Osteocyte (in vitro differentiated cells): ENCODE measurements at regions not wholly inside any gene's neighbourhood (a gene's known extent, or its start where the extent isn't known, plus 50 kb on each side); places are given as distances from the start of the nearest gene placed in this dataset.
"Not testable (repeated sequence)": the region's sequence is repeated elsewhere in the genome, so short reads cannot be mapped to it uniquely, and the experiment has no call there.

ENCODE experiments used
- DNase-seq: peaks from one replicate; pipeline ENCODE4 v3.0.0; 2021; ENCODE audit warnings: mixed read lengths; ENCODE audit not compliant: unreplicated experiment; ENCODE audit errors: extremely low spot score
- H3K27ac Mint-ChIP-seq: one replicate; pipeline ENCODE4 v1.8.0; 2021; ENCODE audit warnings: mild to moderate bottlenecking, mixed read lengths; ENCODE audit not compliant: unreplicated experiment
- H3K27me3 Mint-ChIP-seq: one replicate; pipeline ENCODE4 v1.8.0; 2021; ENCODE audit warnings: mixed read lengths; ENCODE audit not compliant: unreplicated experiment
- H3K36me3 Mint-ChIP-seq: one replicate; pipeline ENCODE4 v1.8.0; 2021; ENCODE audit warnings: mixed read lengths; ENCODE audit not compliant: unreplicated experiment
- H3K4me1 Mint-ChIP-seq: one replicate; pipeline ENCODE4 v1.8.0; 2021; ENCODE audit warnings: mixed read lengths; ENCODE audit not compliant: unreplicated experiment
- H3K4me3 Mint-ChIP-seq: one replicate; pipeline ENCODE4 v1.8.0; 2021; ENCODE audit warnings: mild to moderate bottlenecking, moderate library complexity, mixed read lengths; ENCODE audit not compliant: unreplicated experiment
- H3K9me3 Mint-ChIP-seq: one replicate; pipeline ENCODE4 v1.8.0; 2021; ENCODE audit warnings: mixed read lengths; ENCODE audit not compliant: unreplicated experiment
- TF ChIP-seq, protein P1 (sequence below): fragments of 200-600 bp; sonication (generic); IDR thresholded peaks from 2 replicates; pipeline ENCODE4 v1.5.0; 2021; ENCODE audit warnings: antibody characterized with exemption, mild to moderate bottlenecking, moderate library complexity

DNA sequence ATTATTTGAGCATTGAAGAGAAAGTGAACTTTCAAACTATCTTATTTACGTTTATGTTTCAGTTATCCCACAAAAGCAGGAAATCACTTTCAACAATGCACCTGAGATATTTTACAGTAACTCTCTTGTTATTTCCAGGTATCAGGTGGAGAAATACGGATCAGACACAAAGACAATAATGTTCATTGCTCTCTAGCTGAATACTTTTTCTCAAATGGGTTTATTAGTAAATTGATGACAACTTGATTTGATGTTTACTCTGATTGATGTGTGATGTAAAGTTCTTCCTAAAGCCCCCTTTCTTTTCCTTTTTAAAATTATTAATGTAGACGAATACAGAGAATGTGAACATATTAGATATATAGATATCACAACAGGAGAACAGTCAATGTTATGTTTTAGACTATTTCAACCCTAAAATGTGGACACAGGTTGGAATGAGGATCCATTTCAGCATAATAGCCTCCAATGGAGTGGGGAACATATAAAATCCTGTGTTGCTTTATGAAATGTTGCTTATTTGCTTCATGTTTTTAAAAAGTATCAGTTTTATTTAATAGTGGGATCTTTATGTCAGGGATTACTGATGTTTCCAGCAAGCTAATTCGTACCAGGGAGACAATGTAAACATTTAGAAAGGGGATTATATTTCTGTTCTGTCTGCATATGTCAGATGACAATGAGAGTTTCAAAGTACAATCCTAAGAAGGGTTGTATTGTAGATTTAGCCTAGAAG is 1522.3 kb upstream of the TPTE start:
- TF ChIP-seq, protein P1, sequence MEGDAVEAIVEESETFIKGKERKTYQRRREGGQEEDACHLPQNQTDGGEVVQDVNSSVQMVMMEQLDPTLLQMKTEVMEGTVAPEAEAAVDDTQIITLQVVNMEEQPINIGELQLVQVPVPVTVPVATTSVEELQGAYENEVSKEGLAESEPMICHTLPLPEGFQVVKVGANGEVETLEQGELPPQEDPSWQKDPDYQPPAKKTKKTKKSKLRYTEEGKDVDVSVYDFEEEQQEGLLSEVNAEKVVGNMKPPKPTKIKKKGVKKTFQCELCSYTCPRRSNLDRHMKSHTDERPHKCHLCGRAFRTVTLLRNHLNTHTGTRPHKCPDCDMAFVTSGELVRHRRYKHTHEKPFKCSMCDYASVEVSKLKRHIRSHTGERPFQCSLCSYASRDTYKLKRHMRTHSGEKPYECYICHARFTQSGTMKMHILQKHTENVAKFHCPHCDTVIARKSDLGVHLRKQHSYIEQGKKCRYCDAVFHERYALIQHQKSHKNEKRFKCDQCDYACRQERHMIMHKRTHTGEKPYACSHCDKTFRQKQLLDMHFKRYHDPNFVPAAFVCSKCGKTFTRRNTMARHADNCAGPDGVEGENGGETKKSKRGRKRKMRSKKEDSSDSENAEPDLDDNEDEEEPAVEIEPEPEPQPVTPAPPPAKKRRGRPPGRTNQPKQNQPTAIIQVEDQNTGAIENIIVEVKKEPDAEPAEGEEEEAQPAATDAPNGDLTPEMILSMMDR: no peak
- Mint-ChIP-seq H3K27ac (no peak overlapping the region), H3K4me3 (no peak overlapping the region), H3K27me3 (no peaks in the 10 kb centered on the region), H3K36me3 (no peaks in the 10 kb centered on the region), H3K9me3 (peaks cover 64% of the 10 kb centered on the region), H3K4me1 (no peaks in the 10 kb centered on the region)
- DNase-seq: no peak

GRCh38 chr21:9000132-9000531 is 1521.3 kb upstream of the TPTE start:
- H3K4me1 Mint-ChIP-seq, DNase-seq, H3K36me3 Mint-ChIP-seq, H3K27ac Mint-ChIP-seq, H3K27me3 Mint-ChIP-seq, H3K4me3 Mint-ChIP-seq: not testable (repeated sequence)
- H3K9me3 Mint-ChIP-seq: peaks cover 61% of the 10 kb centered on the region

GRCh38 chr21:9000671-9001070 is 1520.7 kb upstream of the TPTE start:
- not testable (repeated sequence) for DNase-seq, H3K4me3 Mint-ChIP-seq, H3K27ac Mint-ChIP-seq, H3K27me3 Mint-ChIP-seq, H3K4me1 Mint-ChIP-seq, H3K36me3 Mint-ChIP-seq
- peaks cover 61% of the 10 kb centered on the region for H3K9me3 Mint-ChIP-seq

DNA sequence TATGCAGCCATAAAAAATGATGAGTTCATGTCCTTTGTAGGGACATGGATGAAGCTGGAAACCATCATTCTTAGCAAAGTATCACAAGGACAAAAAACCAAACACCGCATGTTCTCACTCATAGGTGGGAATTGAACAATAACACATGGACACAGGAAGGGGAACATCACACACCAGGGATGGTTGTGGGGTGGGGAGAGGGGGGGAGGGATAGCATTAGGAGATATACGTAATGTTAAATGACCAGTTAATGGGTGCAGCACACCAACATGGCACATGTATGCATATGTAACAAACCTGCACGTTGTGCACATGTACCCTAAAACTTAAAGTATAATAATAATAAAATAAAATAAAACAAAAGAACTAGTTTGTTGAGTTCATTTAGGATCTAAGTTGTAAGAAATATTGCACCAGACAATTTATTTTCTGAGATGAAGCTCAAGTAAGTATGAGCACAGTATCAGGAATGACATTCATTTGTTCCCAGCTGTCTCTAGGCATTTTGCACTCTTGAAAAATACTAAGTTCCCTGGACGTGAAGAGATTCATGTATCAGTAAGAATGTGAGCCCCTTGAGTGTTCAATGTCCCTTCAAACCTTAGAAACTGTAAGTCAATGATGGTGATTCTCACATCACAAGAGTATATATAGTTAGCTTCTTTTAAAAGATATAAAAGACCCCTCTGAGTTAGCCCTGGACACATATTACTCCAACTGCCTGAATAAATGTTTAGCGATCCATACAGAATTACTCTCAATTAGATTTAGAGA is 1519.3 kb upstream of the TPTE start:
- not testable (repeated sequence) for H3K4me1 Mint-ChIP-seq, H3K4me3 Mint-ChIP-seq, DNase-seq, H3K27ac Mint-ChIP-seq, H3K27me3 Mint-ChIP-seq, H3K36me3 Mint-ChIP-seq
- H3K9me3 Mint-ChIP-seq: peaks cover 71% of the 10 kb centered on the region

DNA sequence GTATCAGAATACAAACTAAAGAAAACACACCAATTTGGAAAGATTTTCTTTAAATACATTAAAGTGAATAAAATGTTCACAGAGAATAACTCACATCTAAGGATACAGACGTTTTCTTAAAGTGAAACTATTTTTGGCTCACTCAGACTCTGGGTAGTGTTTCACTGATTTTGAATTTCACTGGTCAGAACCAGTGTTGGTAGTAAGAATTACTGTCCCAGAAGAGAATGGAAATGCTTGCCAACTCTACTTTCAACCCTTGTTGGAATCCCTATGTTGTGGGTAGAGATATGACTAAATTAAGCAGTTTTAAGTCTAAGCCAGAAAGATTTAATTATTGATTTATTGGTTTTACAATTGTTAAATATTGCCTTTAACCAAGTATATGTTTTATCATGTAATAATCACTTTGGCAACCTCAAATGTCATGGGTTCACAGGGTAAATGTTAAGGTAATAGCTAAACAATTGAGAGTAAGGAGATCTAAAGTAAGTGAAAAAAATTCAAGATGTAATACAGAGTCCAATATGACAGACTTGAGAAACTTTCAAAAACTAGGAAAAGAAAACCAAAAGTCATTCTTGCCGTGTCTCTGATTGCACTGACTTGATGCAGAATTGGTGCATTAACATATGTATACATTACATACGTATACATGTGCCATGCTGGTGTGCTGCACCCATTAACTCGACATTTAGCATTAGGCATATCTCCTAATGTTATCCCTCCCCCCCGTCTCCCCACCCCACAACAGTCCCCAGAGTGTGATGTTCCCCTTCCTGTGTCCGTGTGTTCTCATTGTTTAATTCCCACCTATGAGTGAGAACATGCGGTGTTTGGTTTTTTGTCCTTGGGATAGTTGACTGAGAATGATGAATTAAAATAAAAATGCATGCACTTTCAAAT is 1517.2 kb upstream of the TPTE start:
- H3K4me3 Mint-ChIP-seq, H3K27me3 Mint-ChIP-seq, H3K4me1 Mint-ChIP-seq, H3K27ac Mint-ChIP-seq, H3K36me3 Mint-ChIP-seq, DNase-seq: not testable (repeated sequence)
- H3K9me3 Mint-ChIP-seq: peaks cover 69% of the 10 kb centered on the region

- DNase-seq, H3K4me3 Mint-ChIP-seq, H3K27ac Mint-ChIP-seq, H3K4me1 Mint-ChIP-seq, H3K36me3 Mint-ChIP-seq, H3K27me3 Mint-ChIP-seq: not testable (repeated sequence)
- H3K9me3 Mint-ChIP-seq: peaks cover 65% of the 10 kb centered on the region
Observed at GRCh38 chr21:9004815-9005518, 1516.4 kb upstream of the TPTE start.

DNA sequence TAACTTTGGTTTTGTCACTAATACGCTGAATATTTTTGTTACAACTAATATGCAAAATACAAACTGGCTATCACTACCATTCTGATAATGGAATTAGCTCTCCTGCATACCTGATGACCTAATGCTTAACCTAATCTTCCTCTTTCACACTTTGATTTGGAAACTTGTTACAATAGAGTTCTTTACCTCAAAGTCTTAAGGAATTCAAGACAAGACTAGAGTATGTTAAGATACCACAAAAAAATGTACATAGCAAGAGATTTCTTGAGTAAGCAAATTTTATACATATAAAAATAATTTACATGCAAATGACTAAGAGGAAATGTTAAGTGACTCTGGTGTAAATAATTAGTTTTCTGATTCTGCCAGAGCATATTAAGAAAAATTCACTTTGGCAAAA is 1515.7 kb upstream of the TPTE start:
- not testable (repeated sequence) for H3K36me3 Mint-ChIP-seq, H3K4me3 Mint-ChIP-seq, H3K4me1 Mint-ChIP-seq, H3K27me3 Mint-ChIP-seq, H3K27ac Mint-ChIP-seq, DNase-seq
- H3K9me3 Mint-ChIP-seq: peaks cover 62% of the 10 kb centered on the region

DNA sequence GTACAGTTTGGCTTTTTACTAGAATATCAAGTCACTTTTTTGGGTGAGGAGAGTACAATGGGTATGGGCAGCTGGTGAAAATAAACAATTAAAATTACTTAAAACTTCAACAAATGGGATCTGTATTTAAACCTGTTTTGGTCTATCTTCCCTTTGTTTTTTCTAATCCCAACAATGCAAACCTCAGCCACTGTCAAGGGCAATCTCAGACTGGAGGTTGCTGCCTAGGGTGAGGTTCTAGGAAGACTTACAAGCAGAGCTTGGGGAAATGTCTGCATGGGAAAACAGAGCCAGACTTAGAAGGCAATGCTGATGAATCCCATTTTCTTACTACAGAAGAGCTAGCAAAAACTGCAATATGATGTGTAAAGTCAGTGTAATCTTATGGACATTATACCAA is 1515.3 kb upstream of the TPTE start:
- not testable (repeated sequence) for H3K4me3 Mint-ChIP-seq, DNase-seq, H3K4me1 Mint-ChIP-seq, H3K27ac Mint-ChIP-seq, H3K36me3 Mint-ChIP-seq, H3K27me3 Mint-ChIP-seq
- H3K9me3 Mint-ChIP-seq: peaks cover 66% of the 10 kb centered on the region

DNA sequence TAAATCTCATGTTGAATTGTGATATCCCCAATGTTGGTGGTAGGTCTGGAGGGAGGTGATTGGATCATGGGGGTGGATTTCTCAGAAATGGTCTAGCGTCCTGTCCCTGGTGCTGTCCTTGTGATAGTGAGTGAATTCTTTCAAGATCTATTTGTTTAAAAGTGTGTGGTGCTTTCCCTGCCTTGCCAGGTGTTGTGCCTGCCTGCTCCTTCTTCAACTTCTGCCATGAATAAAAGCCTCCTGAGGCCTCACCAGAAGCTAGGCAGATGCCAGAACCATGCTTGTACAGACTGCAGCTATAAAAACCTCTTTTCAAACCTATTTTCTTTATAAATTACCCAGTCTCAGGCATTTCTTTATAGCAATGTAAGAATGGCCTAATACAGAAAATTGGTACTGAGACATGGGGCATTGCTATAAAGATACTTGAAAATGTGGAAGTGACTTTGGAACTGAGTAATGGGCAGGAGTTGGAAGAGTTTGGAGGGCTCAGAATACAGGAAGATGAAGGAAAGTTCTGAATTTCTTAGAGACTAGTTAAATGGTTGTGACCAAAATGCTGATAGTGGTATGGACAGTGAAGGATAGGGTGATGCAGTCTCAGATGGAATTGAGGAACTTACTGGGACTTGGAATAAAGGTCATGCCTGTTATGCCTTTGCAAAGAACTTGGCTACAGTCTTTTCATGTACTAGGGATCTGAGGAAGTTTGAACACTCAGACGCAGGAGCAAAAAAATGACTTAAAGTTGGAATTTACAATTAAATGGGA is 1514.6 kb upstream of the TPTE start:
- H3K27ac Mint-ChIP-seq, H3K27me3 Mint-ChIP-seq: not testable (repeated sequence)

More for the DNA sequence above, 1514.6 kb upstream of the TPTE start:
- not testable (repeated sequence) for H3K4me1 Mint-ChIP-seq, DNase-seq, H3K4me3 Mint-ChIP-seq, H3K36me3 Mint-ChIP-seq
- H3K9me3 Mint-ChIP-seq: peaks cover 70% of the 10 kb centered on the region
